ELR (cell line): ENCODE measurements at regions not wholly inside any gene's neighbourhood (a gene's known extent, or its start where the extent isn't known, plus 50 kb on each side); places are given as distances from the start of the nearest gene placed in this dataset.
"Not testable (repeated sequence)": the region's sequence is repeated elsewhere in the genome, so short reads cannot be mapped to it uniquely, and the experiment has no call there.

Source experiments
- DNase-seq: peaks from one replicate; pipeline ENCODE4 v3.0.0-alpha.2; 2015; ENCODE audit warnings: low read depth

DNA sequence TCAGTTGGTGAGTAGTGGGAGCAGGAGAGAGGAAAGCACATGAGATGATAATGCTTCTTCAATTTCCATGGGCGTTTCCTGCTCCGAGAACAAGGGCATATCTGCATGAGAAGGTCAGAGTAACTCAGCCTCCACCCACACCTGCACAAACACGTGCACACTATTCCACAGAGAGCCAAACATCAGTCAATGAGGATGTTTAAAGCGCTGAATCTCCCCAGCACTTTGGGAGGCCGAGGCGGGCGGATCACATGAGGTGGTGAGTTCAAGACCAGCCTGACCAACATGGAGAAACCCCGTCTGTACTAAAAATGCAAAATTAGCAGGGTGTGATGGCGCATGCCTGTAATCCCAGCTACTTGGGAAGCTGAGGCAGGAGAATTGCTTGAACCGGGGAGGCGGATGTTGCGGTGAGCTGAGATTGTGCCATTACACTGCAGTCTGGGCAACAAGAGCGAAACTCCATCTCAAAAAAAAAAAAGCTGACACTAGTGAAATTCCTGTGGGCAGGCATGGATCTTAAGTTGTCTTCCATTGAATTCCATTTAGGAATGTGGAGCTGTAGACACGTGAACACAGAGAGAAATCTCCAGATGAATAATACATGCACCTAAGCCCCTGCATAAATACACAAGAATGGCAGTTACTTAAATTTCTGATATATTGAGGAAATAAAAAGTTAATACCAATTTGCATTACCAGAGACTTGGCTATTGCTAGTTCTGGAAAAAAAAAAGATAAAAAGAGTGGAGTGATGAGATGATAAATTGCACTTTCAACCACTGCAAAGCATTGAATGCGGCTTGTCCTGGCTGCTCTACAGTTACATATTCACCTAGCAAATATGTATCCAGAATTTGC is 1097.4 kb upstream of the TMEM132C start:
- DNase-seq: no peak

DNA sequence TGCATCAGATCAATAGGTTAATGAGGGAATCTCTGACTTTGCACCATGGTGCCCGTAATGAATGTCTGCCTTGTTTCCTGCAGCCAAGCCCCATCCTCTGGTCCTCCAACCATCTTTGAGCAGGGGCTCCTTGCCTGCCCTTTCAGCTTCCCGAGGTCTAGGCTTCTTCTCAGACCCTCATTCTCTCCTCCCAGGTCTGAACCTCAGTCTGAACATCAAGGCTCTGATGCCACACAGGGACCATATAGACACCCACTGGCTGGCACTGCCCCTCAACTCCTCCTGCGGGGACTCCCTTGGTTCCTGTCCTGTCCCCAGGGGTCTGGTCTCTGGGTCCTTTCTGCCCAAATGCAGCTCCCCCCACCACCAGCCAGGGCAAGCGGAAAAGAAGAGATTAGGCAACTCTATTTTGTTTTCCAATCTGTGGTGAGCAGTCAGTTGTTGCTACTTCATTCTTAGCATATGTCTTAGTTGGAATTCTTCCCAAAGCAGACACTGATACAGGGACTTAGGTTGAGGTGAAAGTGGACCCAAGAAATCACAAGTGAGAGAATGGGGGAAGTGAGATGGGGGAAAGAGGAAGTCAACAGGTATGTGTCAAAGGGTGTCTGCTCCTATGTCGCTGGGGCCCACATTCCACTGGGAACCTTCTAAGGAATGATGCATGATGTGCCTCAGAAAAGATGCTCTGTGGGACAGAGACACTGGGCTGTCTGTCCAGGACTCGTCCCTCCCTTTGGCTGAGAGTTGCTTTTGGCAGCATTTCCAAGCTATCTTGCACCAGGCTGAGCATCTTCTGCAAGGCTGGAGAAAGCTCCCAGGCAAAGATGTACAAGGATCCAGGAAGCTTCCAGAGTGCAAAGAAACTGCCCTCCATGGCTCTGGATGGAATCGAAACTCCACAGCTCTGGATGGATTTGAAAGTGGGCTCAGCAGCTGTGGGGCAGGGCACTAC is 1096.5 kb upstream of the TMEM132C start:
- DNase-seq: no peak

DNA sequence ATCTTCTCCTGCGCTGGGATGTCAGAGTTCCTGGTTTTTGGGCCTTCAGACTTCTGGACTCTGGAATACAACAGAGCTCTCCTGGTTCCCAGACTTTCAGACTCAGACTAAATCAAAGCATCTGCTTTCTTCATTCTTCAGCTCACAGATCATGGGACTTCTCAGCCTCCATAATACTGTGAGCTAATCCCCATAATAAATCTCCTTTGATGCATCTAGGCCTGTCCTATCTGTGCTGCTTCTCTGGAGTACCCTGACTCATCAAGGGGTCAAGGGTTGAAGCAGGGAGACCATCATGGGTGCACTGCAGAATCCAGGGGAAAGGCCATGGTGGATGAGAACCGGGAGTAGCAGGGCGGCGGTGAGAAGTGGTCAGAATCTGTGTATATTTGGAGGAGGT is 1094.1 kb upstream of the TMEM132C start:
- DNase-seq: no peak

DNA sequence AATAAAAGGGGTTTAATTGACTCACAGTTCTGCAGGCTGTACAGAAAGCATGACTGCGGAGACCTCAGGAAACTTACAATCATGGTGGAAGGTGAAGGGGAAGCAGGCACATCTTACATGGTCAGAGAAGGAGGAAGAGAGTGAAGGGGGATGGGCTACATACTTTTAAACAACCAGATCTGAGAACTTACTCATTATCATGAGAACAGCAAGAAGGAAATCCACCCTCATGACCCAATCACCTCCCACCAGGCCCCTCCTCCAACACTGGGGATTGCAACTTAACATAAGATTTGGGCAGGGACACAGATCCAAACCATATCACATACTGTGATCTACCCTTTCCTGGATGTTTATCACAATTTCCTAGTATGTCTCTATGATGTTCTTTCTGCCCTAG is 1093.0 kb upstream of the TMEM132C start:
- DNase-seq: not testable (repeated sequence)

DNA sequence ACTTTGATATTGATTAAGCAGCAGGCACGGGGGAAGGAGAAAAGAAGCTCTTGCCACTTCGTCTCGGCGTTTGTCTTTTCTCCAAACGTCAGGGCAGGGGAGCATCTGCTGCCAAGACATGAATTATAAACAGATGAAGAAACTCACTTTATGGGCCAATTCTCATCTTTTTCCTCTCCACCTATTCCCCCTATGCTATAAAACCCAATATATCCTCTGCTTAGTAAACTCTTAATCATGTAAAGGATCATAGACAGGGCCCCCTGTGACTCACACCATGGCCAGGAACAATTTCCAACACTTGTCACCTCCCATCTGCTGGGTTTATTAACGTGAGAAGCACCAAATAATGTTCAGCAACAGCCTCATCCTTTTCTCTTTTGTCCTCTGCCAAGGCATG is 1092.1 kb upstream of the TMEM132C start:
- peak; percentile 58 for DNase-seq

DNA sequence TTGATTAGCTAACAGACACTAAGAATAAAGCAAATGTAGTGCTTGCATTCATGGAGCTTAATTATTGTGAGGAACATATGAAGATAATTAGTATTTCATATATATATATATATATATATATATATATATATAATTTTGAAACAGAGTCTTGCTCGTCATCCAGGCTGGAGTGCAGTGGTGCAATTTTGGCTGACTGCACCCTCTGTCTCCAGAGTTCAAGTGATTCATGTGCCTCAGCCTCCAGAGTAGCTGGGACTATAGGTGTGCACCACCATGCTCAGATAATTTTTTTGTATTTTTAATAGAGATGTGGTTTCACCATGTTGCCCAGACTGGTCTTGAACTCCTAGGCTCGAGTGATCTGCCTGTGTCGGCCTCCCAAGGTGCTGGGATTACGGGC is 1091.6 kb upstream of the TMEM132C start:
- DNase-seq: no peak

DNA sequence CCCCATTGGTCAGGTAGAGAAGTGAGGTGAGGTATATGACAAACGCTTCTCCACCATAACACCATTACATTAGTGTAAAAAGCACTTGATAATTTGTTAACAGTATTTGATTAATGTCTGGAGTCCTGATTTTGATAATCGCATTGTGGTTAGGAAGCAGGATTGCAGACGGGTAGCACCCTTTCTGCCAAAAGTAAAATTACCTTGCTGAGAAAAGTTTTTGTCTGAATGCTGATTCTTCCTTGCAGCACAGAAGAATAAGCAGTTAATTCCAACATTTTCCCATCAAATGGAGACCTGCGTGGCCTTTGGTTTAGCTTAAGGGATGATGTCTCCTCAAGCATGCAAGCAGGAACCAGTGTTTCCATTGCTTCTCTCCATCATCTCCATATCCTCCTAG is 1090.2 kb upstream of the TMEM132C start:
- no peak for DNase-seq

DNA sequence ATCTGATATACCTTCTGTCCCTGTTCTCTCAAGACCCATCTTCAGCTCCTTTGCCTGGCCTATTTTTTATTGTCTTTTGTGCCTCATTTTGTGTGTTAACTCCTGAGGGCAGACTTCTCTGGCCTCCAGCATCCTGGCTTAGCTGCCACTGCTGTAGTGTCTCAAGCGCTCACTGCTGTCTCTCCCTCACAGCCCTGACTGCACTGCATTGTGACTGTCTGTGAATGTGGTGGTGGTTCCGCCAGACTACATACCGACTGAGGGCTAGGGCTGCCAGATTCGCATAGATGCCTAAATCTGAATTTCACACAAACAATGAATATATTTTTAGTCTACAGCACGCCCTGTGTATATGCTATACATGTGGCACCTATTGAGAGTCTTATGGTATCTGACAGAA is 1088.9 kb upstream of the TMEM132C start:
- DNase-seq: no peak

DNA sequence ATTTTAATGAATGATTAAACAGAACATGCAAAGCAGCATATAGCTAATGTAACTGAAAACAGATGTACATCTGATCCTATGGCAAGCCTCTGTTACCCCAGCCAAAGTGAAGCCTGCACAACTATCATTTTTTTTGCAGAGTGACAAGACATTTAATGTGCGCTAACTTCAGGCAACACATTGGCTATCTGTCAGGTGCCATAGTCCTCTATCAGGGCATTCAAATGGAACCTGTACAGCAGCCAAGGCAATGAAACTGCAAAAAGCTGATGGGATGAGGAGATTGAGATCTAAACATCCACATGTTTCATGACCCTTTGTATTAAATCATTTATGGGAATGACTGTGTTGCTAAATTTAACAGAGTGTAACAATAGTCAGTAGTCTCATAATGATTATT is 1088.5 kb upstream of the TMEM132C start:
- no peak for DNase-seq

DNA sequence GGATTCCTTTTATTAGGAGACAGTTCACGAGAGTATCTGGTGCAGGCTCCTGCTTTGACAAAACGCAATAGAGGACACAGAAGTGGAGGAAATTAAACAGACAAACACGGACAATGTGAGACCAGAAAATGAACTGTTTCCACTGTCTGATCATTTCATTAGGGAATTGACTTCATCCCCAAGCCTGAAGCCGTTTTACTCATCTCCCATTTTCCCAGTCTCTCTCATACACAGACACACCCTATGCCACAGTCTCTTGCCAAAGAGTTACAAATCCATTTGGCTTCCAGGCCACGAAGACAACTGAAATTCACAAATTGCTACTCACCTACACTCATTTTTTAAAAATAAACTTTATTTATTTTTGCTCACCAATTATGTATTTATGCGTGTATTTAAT is 1087.8 kb upstream of the TMEM132C start:
- peak; percentile 22 for DNase-seq

DNA sequence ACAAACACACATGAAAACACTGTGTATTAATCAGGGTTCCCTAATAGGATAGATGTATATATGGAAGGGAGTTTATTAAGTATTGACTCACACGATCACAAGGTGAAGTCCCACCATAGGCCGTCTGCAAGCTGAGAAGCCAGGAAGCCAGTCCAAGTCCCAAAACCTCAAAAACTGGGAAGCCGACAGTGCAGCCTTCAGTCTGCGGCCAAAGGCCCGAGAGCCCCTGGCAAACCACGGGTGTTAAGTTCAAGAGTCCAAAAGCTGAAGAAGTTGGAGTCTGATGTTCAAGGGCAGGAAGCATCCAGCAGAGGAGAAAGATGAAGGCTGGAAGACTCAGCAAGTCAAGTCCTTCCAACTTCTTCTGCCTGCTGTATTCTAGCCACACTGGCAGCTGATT is 1085.0 kb upstream of the TMEM132C start:
- DNase-seq: no peak

DNA sequence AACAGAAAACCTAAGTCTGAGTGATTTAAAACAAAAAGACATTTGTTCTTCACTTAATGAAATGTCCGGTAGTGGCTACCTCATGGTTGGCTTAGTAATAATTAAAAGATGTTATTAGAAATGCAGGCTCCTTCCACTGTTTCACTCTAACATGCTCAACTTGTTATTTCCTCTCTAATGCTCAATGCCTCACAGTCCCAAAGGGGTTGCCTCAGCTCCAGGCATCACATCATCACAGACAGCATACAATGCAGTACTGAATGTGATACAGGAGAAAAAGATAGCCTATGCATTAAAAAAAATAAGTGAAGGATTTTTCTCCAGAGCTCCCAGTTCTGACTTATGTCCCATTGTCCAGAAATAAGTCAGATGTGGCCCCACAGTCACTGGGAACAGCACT is 1077.0 kb upstream of the TMEM132C start:
- DNase-seq: no peak

DNA sequence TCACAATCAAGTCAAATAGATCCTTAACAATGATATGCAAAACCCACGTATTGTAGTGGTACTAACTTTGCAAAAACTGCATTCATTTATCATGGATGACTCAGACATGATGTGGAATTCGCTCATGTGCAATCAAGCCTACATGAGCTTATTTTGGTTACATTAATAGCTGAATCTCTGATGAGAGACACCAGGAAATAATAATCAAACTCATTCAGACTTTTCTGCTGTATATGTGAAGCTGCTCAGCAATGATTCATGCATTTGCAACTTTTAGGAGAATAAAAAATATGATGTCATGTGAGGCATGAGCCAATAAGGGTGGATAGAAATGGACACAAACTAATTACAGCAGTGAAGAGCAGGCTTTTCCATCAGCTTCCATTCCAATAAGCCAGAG is 1075.8 kb upstream of the TMEM132C start:
- DNase-seq: peak; percentile 80

DNA sequence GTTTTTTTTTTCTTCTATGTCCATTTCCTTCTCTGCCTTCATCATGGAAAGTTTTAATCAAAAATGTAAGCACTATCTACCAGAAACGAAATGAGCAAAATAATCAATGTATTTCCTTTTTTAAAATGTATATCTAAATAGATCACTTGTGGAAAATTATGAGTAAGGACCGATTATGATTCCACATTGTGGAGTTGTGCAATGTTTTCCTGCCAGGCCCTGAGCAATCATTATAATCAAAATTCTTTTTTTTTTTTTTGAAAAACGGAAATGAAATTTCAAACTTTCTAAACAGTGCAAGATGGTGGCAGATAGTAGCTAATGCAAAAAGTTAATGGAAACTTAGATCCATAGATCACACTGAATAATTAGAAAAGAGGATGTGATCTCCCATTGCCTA is 1074.6 kb upstream of the TMEM132C start:
- DNase-seq: no peak

DNA sequence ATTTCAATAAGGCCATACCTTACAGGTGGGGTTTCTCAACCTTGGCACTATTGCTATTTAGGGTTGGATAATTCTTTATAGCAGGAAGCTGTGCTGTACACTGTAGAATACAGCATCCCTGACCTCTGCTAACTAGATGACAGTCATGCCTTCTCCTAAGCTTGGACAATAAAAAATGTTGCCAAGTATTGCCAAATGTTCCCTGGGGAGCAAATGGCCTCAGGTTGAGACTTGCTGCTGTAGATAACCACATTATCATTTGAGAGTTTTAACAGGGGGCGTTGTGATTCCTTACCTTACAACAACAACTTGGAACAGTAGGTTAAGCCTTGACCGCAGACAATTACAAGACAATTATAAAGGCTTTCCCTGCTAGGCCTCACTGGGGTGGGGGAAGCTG is 1073.6 kb upstream of the TMEM132C start:
- no peak for DNase-seq

DNA sequence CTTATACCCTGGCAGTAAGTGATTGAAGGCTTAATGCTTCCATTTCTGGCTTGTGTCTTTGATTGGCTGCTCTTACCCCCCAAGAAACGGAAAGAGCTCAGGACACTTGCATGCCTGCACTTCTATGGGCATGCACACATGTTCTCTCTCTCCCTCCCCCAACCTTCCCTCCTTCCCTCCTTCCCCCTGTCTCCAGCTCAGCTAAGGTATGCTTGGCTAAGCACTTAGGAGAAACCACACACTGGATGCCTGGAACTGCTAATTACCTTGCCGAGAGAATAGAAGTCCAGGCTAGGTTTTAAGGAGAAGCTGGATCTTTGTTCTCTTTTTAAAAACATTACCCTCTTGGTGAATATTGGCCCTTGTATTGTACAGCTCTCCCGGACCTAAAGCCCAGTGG is 1072.8 kb upstream of the TMEM132C start:
- no peak for DNase-seq

DNA sequence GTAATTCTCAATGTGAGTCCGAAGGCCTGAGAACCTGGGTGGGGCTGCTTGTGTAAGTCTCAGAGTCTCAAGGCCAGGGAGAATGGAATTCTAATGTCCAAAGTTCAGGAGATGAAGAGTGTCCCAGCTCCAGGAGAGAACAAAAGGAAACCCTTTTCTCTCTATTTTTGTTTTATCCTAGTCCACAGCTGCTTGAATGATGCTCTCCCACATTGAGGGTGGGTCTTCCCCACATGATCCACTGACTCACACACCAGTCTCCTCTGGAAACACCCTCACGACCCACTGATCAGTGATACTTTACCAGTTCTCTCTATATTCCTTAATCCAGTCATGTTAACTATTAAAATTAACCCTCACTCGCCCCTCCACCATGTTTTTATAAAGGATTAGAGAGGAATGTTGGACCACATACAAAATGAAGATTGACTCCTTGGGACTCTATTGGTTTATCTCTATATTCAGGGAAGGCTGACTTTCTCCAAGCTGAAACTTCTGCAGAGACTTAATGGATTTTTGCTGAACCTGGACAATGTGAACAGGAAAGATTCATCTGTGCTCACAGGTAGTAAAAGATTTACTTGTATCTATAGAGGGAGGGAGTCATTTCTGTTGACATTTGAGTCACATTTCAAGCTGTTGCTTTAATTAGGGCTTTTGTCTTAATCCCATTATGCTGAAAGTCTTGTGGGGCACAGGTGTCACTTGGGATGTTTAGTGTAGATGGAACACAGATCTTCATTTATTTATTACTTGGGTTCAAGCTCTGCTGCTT is 1061.0 kb upstream of the TMEM132C start:
- no peak for DNase-seq

DNA sequence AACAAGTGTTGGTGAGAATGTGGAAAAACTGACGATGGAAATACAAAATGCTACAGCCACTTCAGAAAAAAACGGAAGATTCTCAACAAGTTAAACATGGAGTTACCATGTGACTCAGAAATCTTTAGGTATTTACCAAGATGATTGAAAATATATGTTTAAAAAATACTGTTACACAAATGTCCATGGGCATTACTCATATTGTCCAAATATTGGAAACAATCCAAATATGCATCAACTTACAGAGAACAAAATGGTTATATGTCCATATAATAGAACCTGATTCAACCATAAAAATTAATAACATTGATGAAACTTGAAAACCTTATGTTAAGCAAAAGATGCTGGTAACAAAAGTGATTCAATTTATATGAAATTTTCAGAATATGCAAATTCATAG is 1057.7 kb upstream of the TMEM132C start:
- DNase-seq: peak; percentile 21

DNA sequence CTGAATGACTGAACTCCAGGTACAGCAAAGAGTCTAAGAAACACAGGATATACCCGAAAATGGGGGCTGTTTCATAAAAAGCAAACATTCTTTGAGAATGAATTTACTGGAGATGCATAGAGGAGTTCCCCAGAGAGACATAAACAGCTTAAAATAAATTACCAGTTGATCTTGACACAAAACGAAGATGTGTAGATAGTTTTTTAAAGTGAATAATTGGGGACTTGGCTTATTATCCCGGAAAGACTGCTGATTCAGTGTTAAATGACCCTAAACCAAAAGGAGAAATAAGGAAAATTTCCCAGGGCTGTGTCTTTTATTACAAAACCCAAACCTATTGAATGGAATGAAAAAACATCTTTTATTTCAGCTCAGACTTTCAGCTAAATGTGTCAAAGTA is 1052.8 kb upstream of the TMEM132C start:
- no peak for DNase-seq

DNA sequence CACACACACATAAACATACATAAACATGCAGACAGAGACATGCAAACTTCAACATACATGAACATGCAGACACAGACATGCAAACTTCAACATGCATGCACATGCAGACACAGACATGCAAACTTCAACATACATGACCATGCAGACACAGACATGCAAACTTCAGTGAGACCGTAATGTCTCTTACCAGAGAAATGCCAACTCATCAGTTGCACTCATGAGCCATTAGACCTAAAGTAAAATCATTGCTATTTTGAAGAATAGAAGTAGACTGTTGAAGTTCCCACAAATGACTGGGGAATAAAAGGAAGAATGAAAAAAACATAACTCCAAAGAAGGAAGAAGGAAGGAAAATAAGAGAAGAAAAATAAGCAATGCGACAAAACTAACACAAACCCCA is 1044.0 kb upstream of the TMEM132C start:
- no peak for DNase-seq

DNA sequence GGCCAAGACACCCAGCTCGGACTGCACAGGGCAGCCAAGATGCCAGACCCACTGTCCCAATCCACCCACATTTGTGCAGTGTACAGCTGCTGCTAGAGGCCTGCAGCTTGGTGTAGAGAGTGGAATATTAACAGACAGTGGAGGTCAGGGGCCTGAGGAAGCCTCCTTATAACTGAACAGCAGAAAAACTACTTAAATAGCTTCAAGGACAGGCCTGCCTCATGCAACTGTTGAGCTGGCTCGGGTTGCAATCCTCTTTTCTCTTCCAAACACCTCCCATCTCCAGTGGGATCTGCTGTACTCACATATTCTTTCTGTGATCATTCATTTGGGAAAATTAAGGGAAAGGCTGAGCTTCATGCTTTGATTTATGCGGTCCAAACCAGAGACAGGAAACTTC is 1043.2 kb upstream of the TMEM132C start:
- no peak for DNase-seq

DNA sequence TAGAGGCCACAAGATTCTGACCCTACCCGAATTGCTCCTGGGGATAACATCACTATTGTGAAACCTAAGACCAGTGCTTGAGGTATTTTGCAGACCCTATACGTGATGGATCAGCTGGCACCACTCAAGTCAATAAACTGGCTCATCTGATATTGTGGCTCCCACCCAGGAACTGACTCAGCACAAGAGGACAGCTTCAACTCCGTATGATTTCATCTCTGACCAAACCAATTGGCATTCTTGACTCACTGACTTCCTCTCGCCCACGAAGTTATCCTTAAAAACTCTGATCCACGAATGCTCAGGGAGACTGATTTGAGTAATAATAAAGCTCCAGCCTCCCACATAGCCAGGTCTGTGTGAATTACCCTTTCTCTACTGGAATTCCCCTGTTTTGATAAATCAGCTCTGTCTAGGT is 1036.1 kb upstream of the TMEM132C start:
- DNase-seq: peak; percentile 99
